ENCODE measurements at regions not wholly inside any gene's neighbourhood (a gene's known extent, or its start where the extent isn't known, plus 50 kb on each side); places are given as distances from the start of the nearest gene placed in this dataset.
"Not testable (repeated sequence)": the region's sequence is repeated elsewhere in the genome, so short reads cannot be mapped to it uniquely, and the experiment has no call there.

DNA sequence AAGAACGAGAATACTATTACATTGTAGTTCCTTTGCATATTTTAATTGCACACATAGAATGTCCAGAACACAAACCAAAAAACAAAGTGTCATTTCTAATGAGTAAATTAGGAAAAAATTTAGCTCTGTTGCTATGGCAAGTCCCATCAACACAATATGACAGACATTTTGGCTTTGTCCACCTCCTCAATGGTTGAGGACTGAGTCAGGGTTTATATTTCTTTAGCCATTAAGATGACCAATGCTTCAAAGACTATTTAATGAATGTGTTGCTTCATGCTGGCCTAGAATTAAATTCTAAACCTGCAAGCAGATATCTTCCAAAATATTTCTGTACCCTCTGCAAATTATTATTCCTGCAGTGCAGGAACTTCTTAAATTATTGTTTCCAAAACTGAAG, 719.2 kb downstream of the NTRK3 start:
- in situ Hi-C loops (cut with HindIII; ENCODE audit: low sequenced_read_pairs): no loop called here
- no peak overlapping the region for H3K4me3 ChIP-seq (ENCODE audit: low read depth, low read length)
- no peak for DNase-seq (ENCODE audit: low read depth)
- TF ChIP-seq, protein P1, sequence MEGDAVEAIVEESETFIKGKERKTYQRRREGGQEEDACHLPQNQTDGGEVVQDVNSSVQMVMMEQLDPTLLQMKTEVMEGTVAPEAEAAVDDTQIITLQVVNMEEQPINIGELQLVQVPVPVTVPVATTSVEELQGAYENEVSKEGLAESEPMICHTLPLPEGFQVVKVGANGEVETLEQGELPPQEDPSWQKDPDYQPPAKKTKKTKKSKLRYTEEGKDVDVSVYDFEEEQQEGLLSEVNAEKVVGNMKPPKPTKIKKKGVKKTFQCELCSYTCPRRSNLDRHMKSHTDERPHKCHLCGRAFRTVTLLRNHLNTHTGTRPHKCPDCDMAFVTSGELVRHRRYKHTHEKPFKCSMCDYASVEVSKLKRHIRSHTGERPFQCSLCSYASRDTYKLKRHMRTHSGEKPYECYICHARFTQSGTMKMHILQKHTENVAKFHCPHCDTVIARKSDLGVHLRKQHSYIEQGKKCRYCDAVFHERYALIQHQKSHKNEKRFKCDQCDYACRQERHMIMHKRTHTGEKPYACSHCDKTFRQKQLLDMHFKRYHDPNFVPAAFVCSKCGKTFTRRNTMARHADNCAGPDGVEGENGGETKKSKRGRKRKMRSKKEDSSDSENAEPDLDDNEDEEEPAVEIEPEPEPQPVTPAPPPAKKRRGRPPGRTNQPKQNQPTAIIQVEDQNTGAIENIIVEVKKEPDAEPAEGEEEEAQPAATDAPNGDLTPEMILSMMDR (IDR thresholded peaks at IDR 0.05; ENCODE audit: low read depth, low read length, missing control alignments): no peak

DNA sequence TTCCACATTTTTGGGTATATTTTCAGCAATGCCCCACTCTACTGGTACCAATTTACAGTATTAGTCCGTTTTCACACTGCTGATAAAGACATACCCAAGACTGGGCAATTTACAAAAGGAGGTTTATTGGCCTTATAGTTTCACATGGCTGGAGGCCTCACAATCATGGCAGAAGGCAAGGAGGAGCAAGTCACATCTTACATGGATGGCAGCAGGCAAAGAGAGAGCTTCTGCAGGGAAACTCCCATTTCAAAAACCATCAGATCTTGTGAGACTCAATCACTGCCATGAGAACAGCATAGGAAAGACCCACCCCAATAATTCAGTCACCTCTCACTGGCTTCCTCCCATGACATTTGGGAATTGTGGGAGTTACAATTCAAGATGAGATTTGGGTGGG, 722.9 kb downstream of the NTRK3 start:
- in situ Hi-C loops (cut with HindIII; ENCODE audit: low sequenced_read_pairs); H3K4me3 ChIP-seq (ENCODE audit: low read depth, low read length); DNase-seq (ENCODE audit: low read depth): not testable (repeated sequence)

DNA sequence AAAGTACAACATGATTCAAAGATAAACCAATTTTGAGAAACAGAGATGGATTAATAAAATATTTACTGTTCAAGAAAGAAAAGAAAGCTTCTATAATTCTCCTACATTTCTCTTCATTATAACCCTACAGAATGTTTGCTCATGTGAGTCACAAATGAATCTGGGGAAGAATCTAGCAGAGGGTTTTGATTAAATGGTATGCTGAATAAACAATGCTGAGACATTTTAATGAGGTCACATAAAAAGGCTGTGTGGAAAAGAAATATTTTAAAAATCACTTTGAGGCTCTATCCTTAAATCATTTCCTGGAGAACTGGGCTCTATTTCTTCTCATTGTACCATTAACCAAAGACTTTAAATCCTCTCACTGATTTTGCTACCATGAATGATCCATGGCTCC, 727.7 kb downstream of the NTRK3 start:
- DNase-seq (ENCODE audit: low read depth): no peak
- no peak overlapping the region for H3K4me3 ChIP-seq (ENCODE audit: low read depth, low read length)
- in situ Hi-C loops (cut with HindIII; ENCODE audit: low sequenced_read_pairs): no loop called here
- TF ChIP-seq, protein P1 (IDR thresholded peaks at IDR 0.05; ENCODE audit: low read depth, low read length, missing control alignments): no peak

DNA sequence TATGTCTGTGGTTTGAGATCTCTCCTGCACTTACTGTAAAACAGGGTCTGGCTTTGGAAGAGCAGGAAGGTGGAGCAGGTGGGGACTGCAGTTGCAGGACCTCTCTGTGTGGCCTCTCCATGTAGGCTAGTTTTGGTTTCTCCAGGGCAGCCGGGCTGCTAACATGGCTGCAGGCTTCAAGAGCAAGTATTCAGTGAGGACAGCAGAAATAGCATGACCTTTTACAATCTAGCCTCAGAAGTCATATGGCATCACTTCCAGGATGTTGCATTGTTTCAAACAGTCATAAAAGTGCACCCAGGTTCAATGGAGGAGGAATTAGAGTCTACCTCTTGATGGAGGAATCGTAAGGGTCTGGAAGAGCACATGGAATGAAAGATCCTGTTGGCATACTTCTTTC, 728.7 kb downstream of the NTRK3 start:
- no peak for DNase-seq (ENCODE audit: low read depth)
- no peak overlapping the region for H3K4me3 ChIP-seq (ENCODE audit: low read depth, low read length)
- TF ChIP-seq, protein P1 (IDR thresholded peaks at IDR 0.05; ENCODE audit: low read depth, low read length, missing control alignments): no peak
- in situ Hi-C loops (cut with HindIII; ENCODE audit: low sequenced_read_pairs): no loop called here

DNA sequence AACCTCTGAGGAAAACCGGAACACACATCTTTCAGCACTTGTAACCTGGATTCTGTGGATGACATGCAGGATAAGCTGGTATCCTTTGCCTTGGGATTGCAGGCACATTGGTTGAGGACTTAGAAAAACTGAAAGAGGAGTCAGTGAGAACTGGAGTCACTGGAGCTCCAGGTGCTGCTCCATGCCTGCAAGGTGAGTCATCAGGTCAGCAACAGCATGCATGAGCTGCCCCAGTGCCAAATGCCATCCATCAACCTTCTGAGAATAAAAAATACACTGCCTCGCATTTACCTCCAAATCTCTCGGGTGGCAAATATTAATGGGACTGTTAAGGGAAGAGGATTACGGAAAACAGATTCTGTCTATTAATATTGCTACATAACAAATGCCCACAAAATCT, 729.1 kb downstream of the NTRK3 start:
- H3K4me3 ChIP-seq (ENCODE audit: low read depth, low read length): no peak overlapping the region
- in situ Hi-C loops (cut with HindIII; ENCODE audit: low sequenced_read_pairs): no loop called here
- DNase-seq (ENCODE audit: low read depth): peak; percentile 15
- TF ChIP-seq, protein P1 (IDR thresholded peaks at IDR 0.05; ENCODE audit: low read depth, low read length, missing control alignments): no peak

DNA sequence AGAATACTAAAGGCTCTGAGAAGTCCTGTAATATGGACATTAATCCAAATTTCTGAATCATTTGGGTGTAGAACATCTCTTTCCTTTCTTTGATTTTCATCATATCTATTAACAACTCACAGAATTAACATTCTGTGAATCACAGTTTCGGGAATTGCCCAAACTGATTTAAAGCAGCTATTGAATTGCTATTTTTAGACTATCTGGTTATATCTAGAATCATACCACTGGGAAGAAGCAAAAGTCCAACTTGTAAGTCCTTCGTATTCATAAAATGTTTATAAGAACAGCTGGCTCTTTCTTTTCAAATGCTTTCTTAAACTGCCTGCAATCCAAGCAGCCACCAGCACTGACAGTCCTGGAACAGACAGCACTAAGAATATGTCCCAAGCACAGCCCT, 733.0 kb downstream of the NTRK3 start:
- no peak for DNase-seq (ENCODE audit: low read depth)

DNA sequence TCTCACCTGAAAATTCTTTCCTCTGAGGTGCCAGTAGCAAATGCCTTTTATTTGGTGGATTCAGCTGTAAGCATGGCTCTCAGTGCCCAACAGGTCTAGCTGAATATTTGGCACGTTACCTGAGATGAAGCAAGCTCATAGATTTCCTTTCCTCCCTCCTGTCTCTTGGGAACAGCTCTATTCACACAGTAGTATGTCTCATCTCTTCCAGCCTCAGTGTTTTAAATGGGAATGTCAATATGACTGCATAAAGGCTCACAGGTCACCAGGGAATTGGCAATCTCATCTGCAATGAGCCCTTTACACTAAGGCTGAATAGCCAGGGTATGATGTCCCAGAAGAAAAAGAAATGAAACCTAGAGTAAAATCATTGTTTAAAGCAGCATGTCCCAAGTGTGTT, 733.5 kb downstream of the NTRK3 start:
- DNase-seq (ENCODE audit: low read depth): no peak
- TF ChIP-seq, protein P1 (IDR thresholded peaks at IDR 0.05; ENCODE audit: low read depth, low read length, missing control alignments): no peak
- in situ Hi-C loops (cut with HindIII; ENCODE audit: low sequenced_read_pairs): no loop called here
- H3K4me3 ChIP-seq (ENCODE audit: low read depth, low read length): no peak overlapping the region

More for the DNA sequence above, 733.0 kb downstream of the NTRK3 start:
- TF ChIP-seq, protein P1 (IDR thresholded peaks at IDR 0.05; ENCODE audit: low read depth, low read length, missing control alignments): no peak
- no peak overlapping the region for H3K4me3 ChIP-seq (ENCODE audit: low read depth, low read length)
- in situ Hi-C loops (cut with HindIII; ENCODE audit: low sequenced_read_pairs): no loop called here

All from astrocyte of the cerebellum (primary cell).